ENCODE measurements at regions not wholly inside any gene's neighbourhood (a gene's known extent, or its start where the extent isn't known, plus 50 kb on each side); places are given as distances from the start of the nearest gene placed in this dataset.

- no peaks in the 10 kb centered on the region for H4K20me1 ChIP-seq (ENCODE audit: insufficient read depth, low read length)
- H3K4me1 ChIP-seq (ENCODE audit: control insufficient read depth in 1 of 2, insufficient read depth in 2 of 2, low read length in 2 of 2): no peaks in the 10 kb centered on the region
- TF ChIP-seq, protein P1, sequence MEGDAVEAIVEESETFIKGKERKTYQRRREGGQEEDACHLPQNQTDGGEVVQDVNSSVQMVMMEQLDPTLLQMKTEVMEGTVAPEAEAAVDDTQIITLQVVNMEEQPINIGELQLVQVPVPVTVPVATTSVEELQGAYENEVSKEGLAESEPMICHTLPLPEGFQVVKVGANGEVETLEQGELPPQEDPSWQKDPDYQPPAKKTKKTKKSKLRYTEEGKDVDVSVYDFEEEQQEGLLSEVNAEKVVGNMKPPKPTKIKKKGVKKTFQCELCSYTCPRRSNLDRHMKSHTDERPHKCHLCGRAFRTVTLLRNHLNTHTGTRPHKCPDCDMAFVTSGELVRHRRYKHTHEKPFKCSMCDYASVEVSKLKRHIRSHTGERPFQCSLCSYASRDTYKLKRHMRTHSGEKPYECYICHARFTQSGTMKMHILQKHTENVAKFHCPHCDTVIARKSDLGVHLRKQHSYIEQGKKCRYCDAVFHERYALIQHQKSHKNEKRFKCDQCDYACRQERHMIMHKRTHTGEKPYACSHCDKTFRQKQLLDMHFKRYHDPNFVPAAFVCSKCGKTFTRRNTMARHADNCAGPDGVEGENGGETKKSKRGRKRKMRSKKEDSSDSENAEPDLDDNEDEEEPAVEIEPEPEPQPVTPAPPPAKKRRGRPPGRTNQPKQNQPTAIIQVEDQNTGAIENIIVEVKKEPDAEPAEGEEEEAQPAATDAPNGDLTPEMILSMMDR (IDR thresholded peaks at IDR 0.05): no peak
- H3K9ac ChIP-seq (ENCODE audit: insufficient read depth, low read length, poor library complexity, severe bottlenecking): no peak overlapping the region
- intact Hi-C loops (cut with micrococcal nuclease): no loop called here
- H3K36me3 Mint-ChIP-seq: no peaks in the 10 kb centered on the region
- no peaks in the 10 kb centered on the region for H3K79me2 ChIP-seq (ENCODE audit: insufficient read depth, low read length)
- DNase-seq: no peak
- H3K27ac ChIP-seq (ENCODE audit: low read depth in 1 of 2, low read length in 2 of 2): no peak overlapping the region
- no peaks in the 10 kb centered on the region for H3K27me3 Mint-ChIP-seq (ENCODE audit: low read depth in 3 of 3)
- no peak overlapping the region for H3K4me3 Mint-ChIP-seq
- no peaks in the 10 kb centered on the region for H3K36me3 ChIP-seq (replicated peaks in 1 of 2; ENCODE audit: control insufficient read depth in 1 of 2, insufficient read depth in 2 of 2, low read length in 2 of 2)
- H3K4me3 ChIP-seq (replicated peaks in 1 of 3; ENCODE audit: low read depth in 2 of 3, low read length in 3 of 3): no peak overlapping the region
- H3K4me1 Mint-ChIP-seq: no peaks in the 10 kb centered on the region
- no peak overlapping the region for H2AFZ ChIP-seq (ENCODE audit: insufficient read depth, low read depth, low read length, poor library complexity, severe bottlenecking)
- H3K27me3 ChIP-seq (ENCODE audit: control insufficient read depth in 2 of 2, insufficient read depth in 2 of 2, low read length in 2 of 2): no peaks in the 10 kb centered on the region
- H3K27ac Mint-ChIP-seq: no peak overlapping the region
- H3K4me2 ChIP-seq (replicated peaks; ENCODE audit: extremely low read depth, low read length, poor library complexity, severe bottlenecking): no peak overlapping the region
- no CpG with 5 or more reads among the region's 4 CpGs for WGBS (ENCODE audit: insufficient coverage)
- H3K9me3 ChIP-seq (replicated peaks in 1 of 2; ENCODE audit: control insufficient read depth in 1 of 2, insufficient read depth in 1 of 2, low read length in 2 of 2): no peaks in the 10 kb centered on the region
- H3K9me3 Mint-ChIP-seq: peaks cover 0 to 3% (median 2%) of the 10 kb centered on the region in 7 donors
These were observed 592.5 kb downstream of the RPL10L start for GRCh38 chr14:46058964-46059563.

DNA sequence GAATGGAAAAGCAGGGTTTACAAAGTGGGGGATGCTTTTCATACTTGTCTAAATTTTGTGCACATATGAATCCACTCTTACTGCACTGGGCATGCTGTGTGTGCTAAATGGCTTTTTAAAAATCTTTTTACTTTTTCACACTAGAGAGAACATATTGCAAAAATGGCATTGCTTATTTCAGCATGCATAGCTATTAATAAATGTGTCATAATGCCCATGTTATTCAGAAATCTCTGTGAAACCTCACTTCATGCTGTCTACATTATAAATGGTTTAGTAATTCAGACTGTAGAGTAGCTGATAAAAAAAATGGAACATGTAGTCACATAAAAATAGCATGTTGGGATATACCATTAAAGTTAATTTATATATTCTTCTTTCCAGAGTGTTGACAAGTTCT lies 593.8 kb downstream of the RPL10L start:
- H3K4me2 ChIP-seq (replicated peaks; ENCODE audit: extremely low read depth, low read length, poor library complexity, severe bottlenecking): no peak overlapping the region
- Mint-ChIP-seq H3K4me1 (no peaks in the 10 kb centered on the region), H3K36me3 (no peaks in the 10 kb centered on the region), H3K27me3 (ENCODE audit: low read depth in 3 of 3) (no peaks in the 10 kb centered on the region), H3K27ac (no peak overlapping the region), H3K9me3 (peaks cover 0 to 3% (median 0%) of the 10 kb centered on the region in 7 donors), H3K4me3 (no peak overlapping the region)
- TF ChIP-seq, protein P1 (IDR thresholded peaks at IDR 0.05): no peak
- H3K9me3 ChIP-seq (replicated peaks in 1 of 2; ENCODE audit: control insufficient read depth in 1 of 2, insufficient read depth in 1 of 2, low read length in 2 of 2): no peaks in the 10 kb centered on the region
- H3K9ac ChIP-seq (ENCODE audit: insufficient read depth, low read length, poor library complexity, severe bottlenecking): no peak overlapping the region
- no peak overlapping the region for H2AFZ ChIP-seq (ENCODE audit: insufficient read depth, low read depth, low read length, poor library complexity, severe bottlenecking)
- H3K4me3 ChIP-seq (replicated peaks in 1 of 3; ENCODE audit: low read depth in 2 of 3, low read length in 3 of 3): no peak overlapping the region
- DNase-seq: no peak
- H3K36me3 ChIP-seq (replicated peaks in 1 of 2; ENCODE audit: control insufficient read depth in 1 of 2, insufficient read depth in 2 of 2, low read length in 2 of 2): no peaks in the 10 kb centered on the region
- H4K20me1 ChIP-seq (ENCODE audit: insufficient read depth, low read length): no peaks in the 10 kb centered on the region
- no peak overlapping the region for H3K27ac ChIP-seq (ENCODE audit: low read depth in 1 of 2, low read length in 2 of 2)
- no peaks in the 10 kb centered on the region for H3K27me3 ChIP-seq (ENCODE audit: control insufficient read depth in 2 of 2, insufficient read depth in 2 of 2, low read length in 2 of 2)
- no peaks in the 10 kb centered on the region for H3K4me1 ChIP-seq (ENCODE audit: control insufficient read depth in 1 of 2, insufficient read depth in 2 of 2, low read length in 2 of 2)
- H3K79me2 ChIP-seq (ENCODE audit: insufficient read depth, low read length): no peaks in the 10 kb centered on the region
- intact Hi-C loops (cut with micrococcal nuclease): no loop called here

All from CD14-positive monocyte (primary cell).